Natural killer cell treated with Interleukin-12 subunit alpha and Interleukin-12 subunit beta and Interleukin-15 and Interleukin-18, amount 100 ng/mL, for 72 hours (primary cell): ENCODE measurements at regions not wholly inside any gene's neighbourhood (a gene's known extent, or its start where the extent isn't known, plus 50 kb on each side); places are given as distances from the start of the nearest gene placed in this dataset.

Experiments
- ATAC-seq, 2 donors: fragments of 150-1000 bp; cut with Tn5 transposase in 1 of 2; sonication (Bioruptor Pico), chemical (Tn5 transposase) in 1 of 2; 2 replicates each; pipeline ENCODE4 v1.10.0; 2021
- DNase-seq: peaks from one replicate; pipeline ENCODE4 v3.0.0; 2022; ENCODE audit warnings: low spot score
- H3K27ac Mint-ChIP-seq, 2 donors: 1 replicate in 1 of 2; 2 replicates in 1 of 2; pipeline ENCODE4 v1.8.0; 2022; ENCODE audit warnings: mixed read lengths in 2 of 2, mild to moderate bottlenecking in 1 of 2, moderate library complexity in 1 of 2
- H3K27me3 Mint-ChIP-seq, 2 donors: 1 replicate in 1 of 2; 2 replicates in 1 of 2; pipeline ENCODE4 v1.8.0; 2022; ENCODE audit warnings: mixed read lengths in 2 of 2
- H3K36me3 Mint-ChIP-seq: one replicate; pipeline ENCODE4 v1.8.0; 2022; ENCODE audit warnings: mixed read lengths
- H3K4me1 Mint-ChIP-seq, 2 donors: 1 replicate in 1 of 2; 2 replicates in 1 of 2; pipeline ENCODE4 v1.8.0; 2022; ENCODE audit warnings: low read depth in 2 of 2, mixed read lengths in 2 of 2, mild to moderate bottlenecking in 1 of 2
- H3K4me3 Mint-ChIP-seq: one replicate; pipeline ENCODE4 v1.8.0; 2022; ENCODE audit warnings: mixed read lengths
- H3K9me3 Mint-ChIP-seq: 2 replicates; pipeline ENCODE4 v1.8.0; 2022; ENCODE audit warnings: mixed read lengths

- Mint-ChIP-seq H3K9me3 (no peaks in the 10 kb centered on the region), H3K27me3 (peaks cover 29 to 49% of the 10 kb centered on the region in 2 donors), H3K4me3 (no peak overlapping the region), H3K27ac (no peak overlapping the region), H3K4me1 (no peaks in the 10 kb centered on the region), H3K36me3 (no peaks in the 10 kb centered on the region)
- ATAC-seq, result no peak
- no peak for DNase-seq
Measured at GRCh38 chr20:51083447-51083846, 60.5 kb upstream of the KCNG1 start.

GRCh38 chr20:51082988-51083387 lies 60.1 kb upstream of the KCNG1 start:
- Mint-ChIP-seq H3K4me1 (no peaks in the 10 kb centered on the region), H3K4me3 (no peak overlapping the region), H3K27me3 (peaks cover 29 to 51% of the 10 kb centered on the region in 2 donors), H3K36me3 (no peaks in the 10 kb centered on the region), H3K9me3 (no peaks in the 10 kb centered on the region), H3K27ac (no peak overlapping the region)
- DNase-seq, result no peak
- ATAC-seq, result no peak

GRCh38 chr20:51080516-51080915 lies 57.6 kb upstream of the KCNG1 start:
- Mint-ChIP-seq H3K4me3 (no peak overlapping the region), H3K4me1 (no peaks in the 10 kb centered on the region), H3K9me3 (no peaks in the 10 kb centered on the region), H3K27ac (no peak overlapping the region), H3K27me3 (peaks cover 32 to 54% of the 10 kb centered on the region in 2 donors), H3K36me3 (no peaks in the 10 kb centered on the region)
- ATAC-seq (no peak), DNase-seq (no peak)

GRCh38 chr20:51079488-51079887 lies 56.6 kb upstream of the KCNG1 start:
- no peak overlapping the region for H3K27ac Mint-ChIP-seq
- H3K4me3 Mint-ChIP-seq, result no peak overlapping the region
- peaks cover 37 to 57% of the 10 kb centered on the region in 2 donors for H3K27me3 Mint-ChIP-seq
- DNase-seq (no peak), ATAC-seq (no peak)
- H3K36me3 Mint-ChIP-seq, result no peaks in the 10 kb centered on the region
- H3K4me1 Mint-ChIP-seq, result no peaks in the 10 kb centered on the region
- H3K9me3 Mint-ChIP-seq, result no peaks in the 10 kb centered on the region

- H3K27ac Mint-ChIP-seq, result no peak overlapping the region
- no peak overlapping the region for H3K4me3 Mint-ChIP-seq
- no peaks in the 10 kb centered on the region for H3K9me3 Mint-ChIP-seq
- peaks cover 31 to 49% of the 10 kb centered on the region in 2 donors for H3K27me3 Mint-ChIP-seq
- H3K4me1 Mint-ChIP-seq, result no peaks in the 10 kb centered on the region
- H3K36me3 Mint-ChIP-seq, result no peaks in the 10 kb centered on the region
- ATAC-seq (no peak), DNase-seq (no peak)
Measured at GRCh38 chr20:51077686-51078060, 54.8 kb upstream of the KCNG1 start.

GRCh38 chr20:51076786-51077685 lies 54.1 kb upstream of the KCNG1 start:
- DNase-seq (no peak), ATAC-seq (no peak)
- Mint-ChIP-seq H3K27me3 (peaks cover 31 to 50% of the 10 kb centered on the region in 2 donors), H3K36me3 (no peaks in the 10 kb centered on the region), H3K4me1 (no peaks in the 10 kb centered on the region), H3K9me3 (no peaks in the 10 kb centered on the region), H3K4me3 (no peak overlapping the region), H3K27ac (no peak overlapping the region)

- peaks cover 37 to 55% of the 10 kb centered on the region in 2 donors for H3K27me3 Mint-ChIP-seq
- H3K4me3 Mint-ChIP-seq, result no peak overlapping the region
- H3K4me1 Mint-ChIP-seq, result no peaks in the 10 kb centered on the region
- no peaks in the 10 kb centered on the region for H3K36me3 Mint-ChIP-seq
- DNase-seq (no peak), ATAC-seq (no peak)
- no peak overlapping the region for H3K27ac Mint-ChIP-seq
- H3K9me3 Mint-ChIP-seq, result no peaks in the 10 kb centered on the region
Measured at GRCh38 chr20:51074062-51074461, 51.2 kb upstream of the KCNG1 start.
